ENCODE measurements at regions not wholly inside any gene's neighbourhood (a gene's known extent, or its start where the extent isn't known, plus 50 kb on each side); places are given as distances from the start of the nearest gene placed in this dataset. TPM values are rescaled to one million over a fixed set of nuclear protein-coding genes. Genes with fewer than 3 reads are reported as not detected.

DNA sequence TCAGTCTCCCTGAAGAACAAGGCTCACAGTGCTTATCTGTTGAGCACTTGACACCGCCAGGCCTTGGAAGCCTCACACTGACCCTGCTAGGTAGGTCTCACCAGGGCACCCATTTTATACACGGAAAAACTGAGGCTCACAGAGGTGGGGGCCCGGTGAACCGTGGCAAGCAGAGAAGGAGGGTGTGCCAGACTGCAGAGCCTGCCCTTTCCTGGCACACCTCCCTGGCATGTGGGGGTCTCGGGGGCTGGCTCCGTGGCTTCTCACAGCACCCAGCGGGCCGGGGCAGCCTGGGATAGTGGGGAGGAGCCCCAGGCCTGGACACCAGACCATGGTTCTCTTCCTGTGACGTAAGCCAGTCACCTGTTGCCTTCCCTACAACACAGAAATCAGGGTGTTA is 53.7 kb upstream of the IER5L start:
- DNase-seq = no peak
- ATAC-seq (ENCODE audit: insufficient read depth, low FRiP score) = no peak
- 89 to 95% methylated on average over 9 of the region's 9 CpGs for WGBS, 2 donors

DNA sequence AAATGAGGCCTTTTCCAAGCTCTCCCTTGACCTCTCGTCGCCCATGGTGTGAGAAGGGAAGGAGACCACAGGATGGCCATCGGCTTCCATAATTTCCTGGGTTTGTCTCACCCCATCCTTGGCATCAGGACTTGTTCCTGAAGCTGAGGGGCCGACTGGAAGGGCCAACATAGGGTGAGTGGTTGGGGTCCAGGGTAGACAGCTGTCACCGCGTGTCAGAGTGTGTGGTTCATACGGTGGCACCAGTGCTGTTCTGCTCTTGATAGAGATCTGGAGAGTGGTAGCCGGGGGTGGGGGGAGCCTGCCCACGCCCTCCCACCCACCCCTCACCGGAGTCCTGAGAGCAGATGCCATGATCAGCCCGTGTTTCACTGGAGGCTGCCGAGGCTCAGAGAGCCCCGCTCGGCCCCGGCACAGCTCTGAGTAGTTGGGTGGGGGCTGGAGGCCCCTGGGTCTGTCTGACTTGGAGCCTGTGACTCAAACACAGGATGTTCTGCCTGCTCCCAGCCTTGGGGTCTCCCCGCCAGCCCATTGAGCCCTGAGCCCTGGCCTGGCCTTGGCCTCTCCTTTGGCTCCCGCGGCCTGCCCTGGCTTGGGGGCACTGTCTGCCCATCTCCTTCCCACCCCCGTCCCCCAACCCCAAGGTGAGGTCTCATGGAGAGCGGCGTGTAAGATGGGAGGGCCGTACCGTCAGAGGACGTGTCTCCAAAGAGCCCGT is 53.1 kb upstream of the IER5L start:
- TF ChIP-seq, protein P1, sequence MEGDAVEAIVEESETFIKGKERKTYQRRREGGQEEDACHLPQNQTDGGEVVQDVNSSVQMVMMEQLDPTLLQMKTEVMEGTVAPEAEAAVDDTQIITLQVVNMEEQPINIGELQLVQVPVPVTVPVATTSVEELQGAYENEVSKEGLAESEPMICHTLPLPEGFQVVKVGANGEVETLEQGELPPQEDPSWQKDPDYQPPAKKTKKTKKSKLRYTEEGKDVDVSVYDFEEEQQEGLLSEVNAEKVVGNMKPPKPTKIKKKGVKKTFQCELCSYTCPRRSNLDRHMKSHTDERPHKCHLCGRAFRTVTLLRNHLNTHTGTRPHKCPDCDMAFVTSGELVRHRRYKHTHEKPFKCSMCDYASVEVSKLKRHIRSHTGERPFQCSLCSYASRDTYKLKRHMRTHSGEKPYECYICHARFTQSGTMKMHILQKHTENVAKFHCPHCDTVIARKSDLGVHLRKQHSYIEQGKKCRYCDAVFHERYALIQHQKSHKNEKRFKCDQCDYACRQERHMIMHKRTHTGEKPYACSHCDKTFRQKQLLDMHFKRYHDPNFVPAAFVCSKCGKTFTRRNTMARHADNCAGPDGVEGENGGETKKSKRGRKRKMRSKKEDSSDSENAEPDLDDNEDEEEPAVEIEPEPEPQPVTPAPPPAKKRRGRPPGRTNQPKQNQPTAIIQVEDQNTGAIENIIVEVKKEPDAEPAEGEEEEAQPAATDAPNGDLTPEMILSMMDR (IDR thresholded peaks at IDR 0.05; ENCODE audit: control extremely low read depth, extremely low read depth) = no peak
- no peak overlapping the region for H3K27ac ChIP-seq (ENCODE audit: low read depth in 1 of 2, low read length in 1 of 2)
- H3K4me1 ChIP-seq (ENCODE audit: control insufficient read depth in 5 of 5, insufficient read depth in 5 of 5, low read length in 5 of 5) = no peaks in the 10 kb centered on the region
- H3K27me3 ChIP-seq (ENCODE audit: control insufficient read depth in 3 of 3, insufficient read depth in 3 of 3, low read length in 2 of 3) = no peaks in the 10 kb centered on the region
- no peak for DNase-seq
- ATAC-seq (ENCODE audit: insufficient read depth, low FRiP score) = no peak
- H3K4me3 ChIP-seq = no peak overlapping the region
- WGBS, 2 donors = 90 to 93% methylated on average over 25 of the region's 25 CpGs
- H3K36me3 ChIP-seq (ENCODE audit: control insufficient read depth in 4 of 4, insufficient read depth in 4 of 4, low read length in 4 of 4) = no peaks in the 10 kb centered on the region
- H3K9ac ChIP-seq (ENCODE audit: insufficient read depth in 1 of 2, low read length in 2 of 2) = no peak overlapping the region
- peaks cover 0 to 4% (median 1%) of the 10 kb centered on the region in 4 donors for H3K9me3 ChIP-seq (ENCODE audit: control insufficient read depth in 4 of 4, insufficient read depth in 3 of 4, low read length in 3 of 4)

More for the DNA sequence above, 53.7 kb upstream of the IER5L start:
- Histone ChIP-seq H3K4me1 (ENCODE audit: control insufficient read depth in 5 of 5, insufficient read depth in 5 of 5, low read length in 5 of 5) (no peaks in the 10 kb centered on the region), H3K27ac (ENCODE audit: low read depth in 1 of 2, low read length in 1 of 2) (no peak overlapping the region), H3K4me3 (no peak overlapping the region), H3K9ac (ENCODE audit: insufficient read depth in 1 of 2, low read length in 2 of 2) (no peak overlapping the region), H3K27me3 (ENCODE audit: control insufficient read depth in 3 of 3, insufficient read depth in 3 of 3, low read length in 2 of 3) (no peaks in the 10 kb centered on the region), H3K9me3 (ENCODE audit: control insufficient read depth in 4 of 4, insufficient read depth in 3 of 4, low read length in 3 of 4) (peaks cover 0 to 4% (median 1%) of the 10 kb centered on the region in 4 donors), H3K36me3 (ENCODE audit: control insufficient read depth in 4 of 4, insufficient read depth in 4 of 4, low read length in 4 of 4) (no peaks in the 10 kb centered on the region)
- TF ChIP-seq, protein P1 (IDR thresholded peaks at IDR 0.05; ENCODE audit: control extremely low read depth, extremely low read depth) = no peak

DNA sequence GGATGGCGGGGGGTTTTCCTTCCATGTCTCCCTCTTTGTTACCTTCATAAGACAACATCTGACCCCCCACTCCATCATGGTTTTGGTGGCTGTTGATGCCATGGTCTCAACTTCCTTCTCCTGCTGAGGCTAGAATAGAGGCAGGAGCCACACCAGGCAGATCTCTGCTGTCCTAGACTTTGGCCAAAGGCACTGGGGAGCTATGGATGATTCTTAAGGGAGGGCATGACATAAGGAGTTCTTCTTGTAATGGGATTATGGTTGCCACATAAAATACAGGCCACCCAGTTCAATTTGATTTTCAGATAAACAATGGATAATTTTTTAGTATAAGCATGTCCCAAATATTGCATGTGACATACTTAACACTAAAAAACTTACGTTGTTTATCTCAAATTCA is 52.2 kb upstream of the IER5L start:
- Histone ChIP-seq H3K36me3 (ENCODE audit: control insufficient read depth in 4 of 4, insufficient read depth in 4 of 4, low read length in 4 of 4) (no peaks in the 10 kb centered on the region), H3K27ac (ENCODE audit: low read depth in 1 of 2, low read length in 1 of 2) (no peak overlapping the region), H3K27me3 (ENCODE audit: control insufficient read depth in 3 of 3, insufficient read depth in 3 of 3, low read length in 2 of 3) (no peaks in the 10 kb centered on the region), H3K4me1 (ENCODE audit: control insufficient read depth in 5 of 5, insufficient read depth in 5 of 5, low read length in 5 of 5) (no peaks in the 10 kb centered on the region), H3K9ac (ENCODE audit: insufficient read depth in 1 of 2, low read length in 2 of 2) (no peak overlapping the region), H3K4me3 (no peak overlapping the region), H3K9me3 (ENCODE audit: control insufficient read depth in 4 of 4, insufficient read depth in 3 of 4, low read length in 3 of 4) (peaks cover 0 to 4% (median 1%) of the 10 kb centered on the region in 4 donors)
- 72 to 81% methylated on average over 2 of the region's 2 CpGs for WGBS, 2 donors
- TF ChIP-seq, protein P1 (IDR thresholded peaks at IDR 0.05; ENCODE audit: control extremely low read depth, extremely low read depth) = no peak
- DNase-seq = no peak
- no peak for ATAC-seq (ENCODE audit: insufficient read depth, low FRiP score)

Small RNA genes lying in the stretch of these regions (small RNA-seq; reads per million reads assigned to genes)
- gene AL353803.5 (ENCODE audit: low replicate concordance) (not detected), gene RN7SL159P (ENCODE audit: low replicate concordance) (not detected)

Data from lung (tissue), 12 donors.